ENCODE measurements at regions not wholly inside any gene's neighbourhood (a gene's known extent, or its start where the extent isn't known, plus 50 kb on each side); places are given as distances from the start of the nearest gene placed in this dataset.

DNA sequence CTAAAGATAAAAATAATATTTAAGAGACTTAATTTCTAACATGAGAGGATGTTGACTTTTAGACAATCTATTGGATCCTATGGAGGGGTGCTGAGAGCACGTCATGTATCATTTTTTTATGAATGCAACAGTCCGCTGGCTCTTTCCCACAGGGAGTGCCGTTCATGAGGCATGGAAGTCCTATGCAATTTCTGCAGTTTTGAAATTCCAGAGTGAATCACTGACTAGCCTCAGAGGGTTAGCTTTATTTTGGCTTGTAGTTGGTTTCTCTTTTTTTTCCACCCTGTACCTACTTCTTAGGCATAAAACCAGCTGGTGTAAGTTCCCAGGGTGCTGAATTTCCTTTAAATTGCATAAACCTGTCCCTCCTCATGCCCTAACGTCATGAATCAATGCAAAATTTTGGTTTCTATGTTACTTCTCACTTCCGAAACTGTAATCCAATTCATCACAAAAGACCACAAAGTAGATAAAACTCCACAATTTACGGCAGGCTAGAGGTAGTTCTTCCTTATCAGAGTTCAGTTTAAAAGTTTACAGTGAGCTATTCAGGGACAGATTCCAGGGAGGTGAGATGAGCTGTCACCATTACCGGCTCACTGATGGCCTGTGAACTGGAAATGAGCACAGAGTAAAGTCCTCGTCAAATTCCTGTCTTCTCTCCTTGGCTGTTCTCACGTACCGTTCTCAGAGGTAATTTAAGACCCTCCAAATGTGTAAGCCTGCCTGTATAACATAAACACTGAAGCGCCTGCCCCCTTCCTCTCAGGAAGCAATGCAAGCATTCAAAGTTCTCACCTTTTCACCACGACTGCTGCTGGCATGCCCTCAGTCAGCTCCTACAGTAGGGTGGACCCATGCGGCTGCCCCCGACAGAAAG lies 216.6 kb upstream of the SLC10A2 start:
- Histone ChIP-seq H3K9ac (ENCODE audit: low read length) (no peak overlapping the region), H3K27me3 (ENCODE audit: control insufficient read depth, insufficient read depth, low read length) (no peaks in the 10 kb centered on the region), H3K9me3 (ENCODE audit: control insufficient read depth, low read depth, low read length) (no peaks in the 10 kb centered on the region), H3K4me3 (ENCODE audit: low read length) (no peak overlapping the region), H3K27ac (ENCODE audit: low read length) (no peak overlapping the region), H3K36me3 (ENCODE audit: control insufficient read depth, low read depth, low read length) (no peaks in the 10 kb centered on the region), H3K4me1 (ENCODE audit: control insufficient read depth, low read depth, low read length) (no peaks in the 10 kb centered on the region)

GRCh38 chr13:103277959-103278694 lies 211.9 kb upstream of the SLC10A2 start:
- no peak overlapping the region for H3K4me3 ChIP-seq (ENCODE audit: low read length)
- no peaks in the 10 kb centered on the region for H3K36me3 ChIP-seq (ENCODE audit: control insufficient read depth, low read depth, low read length)
- H3K4me1 ChIP-seq (ENCODE audit: control insufficient read depth, low read depth, low read length), result no peaks in the 10 kb centered on the region
- no peak overlapping the region for H3K9ac ChIP-seq (ENCODE audit: low read length)
- no peaks in the 10 kb centered on the region for H3K27me3 ChIP-seq (ENCODE audit: control insufficient read depth, insufficient read depth, low read length)
- H3K27ac ChIP-seq (ENCODE audit: low read length), result no peak overlapping the region
- no peaks in the 10 kb centered on the region for H3K9me3 ChIP-seq (ENCODE audit: control insufficient read depth, low read depth, low read length)

DNA sequence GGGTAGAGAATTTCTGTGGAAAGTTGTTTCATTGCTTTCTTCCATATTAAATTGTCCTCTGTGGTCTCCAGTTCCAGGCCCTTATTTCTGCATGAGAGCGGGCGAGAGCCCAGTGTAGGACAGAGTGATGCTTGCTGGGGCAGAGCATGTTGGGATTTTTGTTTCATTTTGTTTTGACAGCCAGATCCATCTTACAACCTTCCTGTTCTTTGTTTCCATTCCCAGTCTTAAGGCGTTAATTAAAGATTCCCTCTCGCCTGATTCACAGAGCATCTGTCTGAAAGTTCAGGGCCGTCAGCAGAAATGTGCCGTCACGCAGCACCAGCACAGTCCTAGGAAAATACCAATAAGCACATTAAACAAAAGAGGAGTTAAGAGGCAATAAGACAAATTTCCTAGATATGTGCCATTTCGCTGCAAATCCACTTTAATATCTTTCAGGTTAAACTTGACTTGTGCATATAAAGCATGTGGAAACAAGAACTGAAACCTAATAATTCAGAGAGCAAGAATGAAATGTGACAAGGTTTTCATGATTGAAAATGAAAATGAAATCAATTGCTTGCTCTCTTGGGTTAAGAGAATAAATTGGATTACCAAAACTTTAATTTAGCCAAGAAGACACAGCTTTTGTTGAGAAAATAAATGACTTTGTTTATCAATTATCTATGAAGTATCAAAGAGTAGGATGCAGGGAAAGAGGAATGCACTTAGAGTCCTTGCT lies 210.7 kb upstream of the SLC10A2 start:
- no peaks in the 10 kb centered on the region for H3K4me1 ChIP-seq (ENCODE audit: control insufficient read depth, low read depth, low read length)
- no peaks in the 10 kb centered on the region for H3K9me3 ChIP-seq (ENCODE audit: control insufficient read depth, low read depth, low read length)
- no peak overlapping the region for H3K4me3 ChIP-seq (ENCODE audit: low read length)
- no peak overlapping the region for H3K27ac ChIP-seq (ENCODE audit: low read length)
- H3K9ac ChIP-seq (ENCODE audit: low read length), result no peak overlapping the region
- H3K36me3 ChIP-seq (ENCODE audit: control insufficient read depth, low read depth, low read length), result no peaks in the 10 kb centered on the region
- no peaks in the 10 kb centered on the region for H3K27me3 ChIP-seq (ENCODE audit: control insufficient read depth, insufficient read depth, low read length)

GRCh38 chr13:103275722-103276121 lies 209.5 kb upstream of the SLC10A2 start:
- Histone ChIP-seq H3K9ac (ENCODE audit: low read length) (no peak overlapping the region), H3K4me3 (ENCODE audit: low read length) (no peak overlapping the region), H3K9me3 (ENCODE audit: control insufficient read depth, low read depth, low read length) (no peaks in the 10 kb centered on the region), H3K4me1 (ENCODE audit: control insufficient read depth, low read depth, low read length) (no peaks in the 10 kb centered on the region), H3K27me3 (ENCODE audit: control insufficient read depth, insufficient read depth, low read length) (no peaks in the 10 kb centered on the region), H3K36me3 (ENCODE audit: control insufficient read depth, low read depth, low read length) (no peaks in the 10 kb centered on the region), H3K27ac (ENCODE audit: low read length) (no peak overlapping the region)

DNA sequence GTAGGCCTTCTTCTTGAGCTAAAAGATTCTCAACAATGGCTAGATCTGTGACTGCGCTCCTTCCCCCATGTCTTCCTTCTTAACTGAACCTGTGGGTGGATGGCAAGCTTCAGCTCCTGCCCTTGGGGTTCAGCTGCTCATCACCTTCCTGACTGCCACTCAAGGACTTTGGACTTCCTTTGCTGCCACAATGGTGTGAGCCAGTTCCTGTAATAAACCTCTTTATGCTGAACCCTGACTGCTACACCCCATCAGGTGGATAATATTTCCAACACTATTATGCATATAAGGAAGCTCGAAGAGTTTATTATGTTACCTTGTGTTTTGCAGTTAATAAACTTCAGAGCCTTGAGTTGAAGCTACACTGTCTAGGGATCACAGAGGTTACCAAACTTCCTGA lies 208.9 kb upstream of the SLC10A2 start:
- no peaks in the 10 kb centered on the region for H3K27me3 ChIP-seq (ENCODE audit: control insufficient read depth, insufficient read depth, low read length)
- H3K9ac ChIP-seq (ENCODE audit: low read length), result no peak overlapping the region
- no peaks in the 10 kb centered on the region for H3K9me3 ChIP-seq (ENCODE audit: control insufficient read depth, low read depth, low read length)
- H3K4me1 ChIP-seq (ENCODE audit: control insufficient read depth, low read depth, low read length), result no peaks in the 10 kb centered on the region
- no peaks in the 10 kb centered on the region for H3K36me3 ChIP-seq (ENCODE audit: control insufficient read depth, low read depth, low read length)
- no peak overlapping the region for H3K4me3 ChIP-seq (ENCODE audit: low read length)
- H3K27ac ChIP-seq (ENCODE audit: low read length), result no peak overlapping the region

GRCh38 chr13:103273825-103274224 lies 207.6 kb upstream of the SLC10A2 start:
- Histone ChIP-seq H3K9me3 (ENCODE audit: control insufficient read depth, low read depth, low read length) (no peaks in the 10 kb centered on the region), H3K27me3 (ENCODE audit: control insufficient read depth, insufficient read depth, low read length) (no peaks in the 10 kb centered on the region), H3K4me1 (ENCODE audit: control insufficient read depth, low read depth, low read length) (no peaks in the 10 kb centered on the region), H3K9ac (ENCODE audit: low read length) (no peak overlapping the region), H3K27ac (ENCODE audit: low read length) (no peak overlapping the region), H3K4me3 (ENCODE audit: low read length) (no peak overlapping the region), H3K36me3 (ENCODE audit: control insufficient read depth, low read depth, low read length) (no peaks in the 10 kb centered on the region)

DNA sequence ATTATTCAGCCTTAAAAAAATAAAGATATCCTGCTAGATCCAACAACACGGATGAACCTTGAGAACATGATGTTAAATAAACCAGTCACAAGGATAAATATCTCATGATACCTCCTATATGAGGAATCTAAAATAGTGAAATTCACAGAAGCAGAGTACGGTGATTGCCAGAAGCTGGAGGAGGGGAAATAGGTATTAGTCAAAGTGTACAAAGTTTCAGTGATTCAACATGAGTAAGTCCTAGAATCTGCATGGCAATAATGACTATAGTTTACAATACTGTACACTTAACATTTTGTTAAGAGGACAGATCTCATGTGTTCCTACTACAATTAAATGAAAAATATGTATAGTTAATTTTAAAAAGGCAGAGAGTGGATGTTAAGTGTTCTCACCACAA lies 206.6 kb upstream of the SLC10A2 start:
- H3K27ac ChIP-seq (ENCODE audit: low read length), result no peak overlapping the region
- no peaks in the 10 kb centered on the region for H3K9me3 ChIP-seq (ENCODE audit: control insufficient read depth, low read depth, low read length)
- no peaks in the 10 kb centered on the region for H3K27me3 ChIP-seq (ENCODE audit: control insufficient read depth, insufficient read depth, low read length)
- H3K36me3 ChIP-seq (ENCODE audit: control insufficient read depth, low read depth, low read length), result no peaks in the 10 kb centered on the region
- H3K4me1 ChIP-seq (ENCODE audit: control insufficient read depth, low read depth, low read length), result no peaks in the 10 kb centered on the region
- H3K9ac ChIP-seq (ENCODE audit: low read length), result no peak overlapping the region
- H3K4me3 ChIP-seq (ENCODE audit: low read length), result no peak overlapping the region

- Histone ChIP-seq H3K4me3 (ENCODE audit: low read length) (no peak overlapping the region), H3K9ac (ENCODE audit: low read length) (no peak overlapping the region), H3K27ac (ENCODE audit: low read length) (no peak overlapping the region), H3K27me3 (ENCODE audit: control insufficient read depth, insufficient read depth, low read length) (no peaks in the 10 kb centered on the region), H3K36me3 (ENCODE audit: control insufficient read depth, low read depth, low read length) (no peaks in the 10 kb centered on the region), H3K9me3 (ENCODE audit: control insufficient read depth, low read depth, low read length) (peaks cover 5% of the 10 kb centered on the region), H3K4me1 (ENCODE audit: control insufficient read depth, low read depth, low read length) (no peaks in the 10 kb centered on the region)
Observed at GRCh38 chr13:103263448-103263847, 197.2 kb upstream of the SLC10A2 start.

- Histone ChIP-seq H3K27me3 (ENCODE audit: control insufficient read depth, insufficient read depth, low read length) (no peaks in the 10 kb centered on the region), H3K4me1 (ENCODE audit: control insufficient read depth, low read depth, low read length) (no peaks in the 10 kb centered on the region), H3K36me3 (ENCODE audit: control insufficient read depth, low read depth, low read length) (no peaks in the 10 kb centered on the region)
Observed at GRCh38 chr13:103255587-103256301, 189.5 kb upstream of the SLC10A2 start.

DNA sequence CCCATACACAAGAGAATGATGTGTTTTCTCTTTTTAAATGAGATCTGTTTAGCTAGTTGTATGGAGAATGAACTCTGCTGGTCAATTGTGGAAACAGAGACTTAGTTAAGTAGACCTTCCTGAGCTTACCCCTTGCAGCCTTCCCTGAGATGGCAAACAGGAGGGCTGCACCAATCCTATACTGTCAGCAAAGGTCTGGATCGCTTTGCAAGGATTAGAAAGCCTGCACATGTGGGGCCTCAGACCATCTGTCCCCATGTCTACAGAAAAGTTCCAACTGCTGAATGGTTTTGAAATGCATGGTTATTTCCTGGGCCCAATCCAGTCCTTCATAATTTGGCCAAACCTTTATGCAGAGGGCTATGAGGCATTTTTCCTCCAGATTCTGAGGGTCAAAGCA lies 183.9 kb upstream of the SLC10A2 start:
- H3K4me3 ChIP-seq (ENCODE audit: low read length), result no peak overlapping the region
- no peak overlapping the region for H3K9ac ChIP-seq (ENCODE audit: low read length)
- H3K36me3 ChIP-seq (ENCODE audit: control insufficient read depth, low read depth, low read length), result no peaks in the 10 kb centered on the region
- no peaks in the 10 kb centered on the region for H3K9me3 ChIP-seq (ENCODE audit: control insufficient read depth, low read depth, low read length)
- no peak overlapping the region for H3K27ac ChIP-seq (ENCODE audit: low read length)
- no peaks in the 10 kb centered on the region for H3K27me3 ChIP-seq (ENCODE audit: control insufficient read depth, insufficient read depth, low read length)
- H3K4me1 ChIP-seq (ENCODE audit: control insufficient read depth, low read depth, low read length), result no peaks in the 10 kb centered on the region

More at GRCh38 chr13:103255587-103256301, 189.5 kb upstream of the SLC10A2 start:
- H3K27ac ChIP-seq (ENCODE audit: low read length), result no peak overlapping the region
- no peak overlapping the region for H3K9ac ChIP-seq (ENCODE audit: low read length)
- no peak overlapping the region for H3K4me3 ChIP-seq (ENCODE audit: low read length)
- H3K9me3 ChIP-seq (ENCODE audit: control insufficient read depth, low read depth, low read length), result no peaks in the 10 kb centered on the region

GRCh38 chr13:103246581-103247200 lies 180.5 kb upstream of the SLC10A2 start:
- Histone ChIP-seq H3K27me3 (ENCODE audit: control insufficient read depth, insufficient read depth, low read length) (no peaks in the 10 kb centered on the region), H3K36me3 (ENCODE audit: control insufficient read depth, low read depth, low read length) (no peaks in the 10 kb centered on the region)

More at GRCh38 chr13:103246581-103247200, 180.5 kb upstream of the SLC10A2 start:
- Histone ChIP-seq H3K27ac (ENCODE audit: low read length) (no peak overlapping the region), H3K9ac (ENCODE audit: low read length) (no peak overlapping the region), H3K4me1 (ENCODE audit: control insufficient read depth, low read depth, low read length) (no peaks in the 10 kb centered on the region), H3K4me3 (ENCODE audit: low read length) (no peak overlapping the region), H3K9me3 (ENCODE audit: control insufficient read depth, low read depth, low read length) (no peaks in the 10 kb centered on the region)
